Pancreas (tissue), 10 donors: ENCODE measurements at regions not wholly inside any gene's neighbourhood (a gene's known extent, or its start where the extent isn't known, plus 50 kb on each side); places are given as distances from the start of the nearest gene placed in this dataset.

ENCODE experiments used
- ATAC-seq, 4 donors: fragments of 200-7000 bp; cut with Tn5 transposase; one replicate each; pipeline versions ENCODE4 v1.8.0 to v1.9.1; 2020; ENCODE audit warnings: mild to moderate bottlenecking in 4 of 4, moderate library complexity in 4 of 4
- DNase-seq, 6 donors: peaks; one replicate each; pipeline ENCODE4 v3.0.0-alpha.2; 2020
- FAIRE-seq: peaks from 2 replicates; lab custom pipeline; 2012; peaks lifted over from hg19 to GRCh38; lab: Jason Lieb, UNC
- H3K27ac ChIP-seq, 4 donors: fragments of 200-600 bp; sonication (generic); 1 replicate in 3 of 4; 2 replicates in 1 of 4; pipeline versions ENCODE4 v1.5.0 to v1.8.0; 2020
- H3K27me3 ChIP-seq, 4 donors: fragments of 200-600 bp; one replicate each; pipeline ENCODE4 v1.8.0; 2021
- H3K36me3 ChIP-seq, 3 donors: fragments of 200-600 bp; sonication (generic) in 1 of 3; one replicate each; pipeline versions ENCODE4 v1.5.0 to v1.8.0; 2020 to 2021
- H3K4me1 ChIP-seq, 3 donors: fragments of 200-600 bp; one replicate each; pipeline ENCODE4 v1.8.0; 2021
- H3K4me3 ChIP-seq, 4 donors: fragments of 200-600 bp; sonication (generic) in 2 of 4; one replicate each; pipeline versions ENCODE4 v1.5.0 to v1.8.0; 2020 to 2021
- H3K9me3 ChIP-seq, 4 donors: fragments of 200-600 bp; one replicate each; pipeline ENCODE4 v1.8.0; 2021
- WGBS, 2 donors: extraction: QIAGEN DNeasy Blood & Tissue Kit; methylation state at CpG; one replicate each; pipeline ENCODE4 v1.1.7; 2013; 5-methylcytosine and 5-hydroxymethylcytosine counted together
- intact Hi-C, 3 donors: fragments of 100-400 bp; cut with DNase I; formaldehyde crosslinking; loops; one replicate each; pipeline versions ENCODE4 v1.11.1 to v1.14.2; 2022
- TF ChIP-seq, protein P1 (sequence below), 4 donors: fragments of 200-600 bp; sonication (generic) in 3 of 4; IDR thresholded peaks; one replicate each; pipeline versions ENCODE4 v1.5.0 to v1.8.0; 2021; ENCODE audit warnings: antibody characterized with exemption in 4 of 4
- donor health status: healthy with polysubstance abuse.
- donor health status: DM: no; HTN: no; CAD: no; lungs with moderate emphysema.
- donor health status: DM: no; HTN: no; CAD: no.
- donor health status: control.
- donor health status: control.
- donor health status: Bipolar disorder and iron deficiency.
- donor health status: DM: yes; HTN: yes; CAD: no.
- donor health status: DM: no; HTN: no; CAD: no.
- donor health status: DM: no; HTN: no; CAD: no.
- donor health status: DM: yes; HTN: yes; CAD: no.

DNA sequence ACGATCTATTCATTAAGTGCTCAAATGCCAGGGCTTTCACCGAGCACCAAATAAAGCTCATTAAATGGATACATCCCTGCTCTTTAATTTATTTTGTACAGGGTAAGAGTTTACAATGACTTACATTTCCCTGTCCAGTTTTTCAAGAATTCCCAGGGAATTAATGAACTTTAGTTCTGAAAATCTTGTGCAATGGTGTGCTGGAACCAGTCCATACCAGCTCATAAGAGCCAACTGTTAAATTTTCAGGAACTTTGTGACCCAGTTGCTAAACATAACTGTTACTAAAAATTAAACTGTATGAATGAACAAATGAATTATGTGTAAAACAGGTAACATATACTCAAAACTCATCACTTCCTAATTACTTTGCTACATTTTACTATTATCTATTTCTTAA lies 191.7 kb upstream of the RASGEF1B start:
- no peak for DNase-seq
- ATAC-seq, result no peak
- Histone ChIP-seq H3K4me3 (no peak overlapping the region), H3K27ac (no peak overlapping the region), H3K36me3 (no peaks in the 10 kb centered on the region), H3K27me3 (no peaks in the 10 kb centered on the region), H3K9me3 (no peaks in the 10 kb centered on the region), H3K4me1 (no peaks in the 10 kb centered on the region)
- FAIRE-seq, result no peak
- TF ChIP-seq, protein P1, sequence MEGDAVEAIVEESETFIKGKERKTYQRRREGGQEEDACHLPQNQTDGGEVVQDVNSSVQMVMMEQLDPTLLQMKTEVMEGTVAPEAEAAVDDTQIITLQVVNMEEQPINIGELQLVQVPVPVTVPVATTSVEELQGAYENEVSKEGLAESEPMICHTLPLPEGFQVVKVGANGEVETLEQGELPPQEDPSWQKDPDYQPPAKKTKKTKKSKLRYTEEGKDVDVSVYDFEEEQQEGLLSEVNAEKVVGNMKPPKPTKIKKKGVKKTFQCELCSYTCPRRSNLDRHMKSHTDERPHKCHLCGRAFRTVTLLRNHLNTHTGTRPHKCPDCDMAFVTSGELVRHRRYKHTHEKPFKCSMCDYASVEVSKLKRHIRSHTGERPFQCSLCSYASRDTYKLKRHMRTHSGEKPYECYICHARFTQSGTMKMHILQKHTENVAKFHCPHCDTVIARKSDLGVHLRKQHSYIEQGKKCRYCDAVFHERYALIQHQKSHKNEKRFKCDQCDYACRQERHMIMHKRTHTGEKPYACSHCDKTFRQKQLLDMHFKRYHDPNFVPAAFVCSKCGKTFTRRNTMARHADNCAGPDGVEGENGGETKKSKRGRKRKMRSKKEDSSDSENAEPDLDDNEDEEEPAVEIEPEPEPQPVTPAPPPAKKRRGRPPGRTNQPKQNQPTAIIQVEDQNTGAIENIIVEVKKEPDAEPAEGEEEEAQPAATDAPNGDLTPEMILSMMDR (IDR thresholded peaks at IDR 0.05), result no peak
- intact Hi-C loops, result no loop called here
- 76 to 78% methylated on average over 2 of the region's 2 CpGs for WGBS, 2 donors

DNA sequence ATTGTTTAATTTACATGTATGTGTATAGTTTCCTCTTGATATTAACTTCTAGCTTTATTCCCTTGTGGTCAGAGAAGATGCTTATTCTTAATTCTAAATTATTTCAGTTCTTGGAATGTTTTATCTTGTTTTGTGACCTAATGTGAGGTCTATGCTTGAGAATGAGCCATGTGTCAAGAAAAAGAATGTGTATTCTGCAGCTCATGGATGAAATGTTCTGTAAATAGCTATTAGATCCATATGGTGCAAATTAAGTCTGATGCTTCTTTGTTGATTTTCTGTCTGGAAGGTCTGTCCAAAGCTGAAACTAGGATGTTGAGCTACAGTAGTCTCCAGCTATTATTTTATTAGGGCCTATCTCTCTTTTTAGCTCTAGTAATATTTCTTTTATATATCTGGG lies 187.3 kb upstream of the RASGEF1B start:
- intact Hi-C loops, result no loop called here
- Histone ChIP-seq H3K9me3 (no peaks in the 10 kb centered on the region), H3K4me3 (no peak overlapping the region), H3K4me1 (no peaks in the 10 kb centered on the region), H3K27me3 (no peaks in the 10 kb centered on the region), H3K36me3 (no peaks in the 10 kb centered on the region), H3K27ac (no peak overlapping the region)
- FAIRE-seq, result no peak
- no peak for DNase-seq
- TF ChIP-seq, protein P1 (IDR thresholded peaks at IDR 0.05), result no peak
- no peak for ATAC-seq

DNA sequence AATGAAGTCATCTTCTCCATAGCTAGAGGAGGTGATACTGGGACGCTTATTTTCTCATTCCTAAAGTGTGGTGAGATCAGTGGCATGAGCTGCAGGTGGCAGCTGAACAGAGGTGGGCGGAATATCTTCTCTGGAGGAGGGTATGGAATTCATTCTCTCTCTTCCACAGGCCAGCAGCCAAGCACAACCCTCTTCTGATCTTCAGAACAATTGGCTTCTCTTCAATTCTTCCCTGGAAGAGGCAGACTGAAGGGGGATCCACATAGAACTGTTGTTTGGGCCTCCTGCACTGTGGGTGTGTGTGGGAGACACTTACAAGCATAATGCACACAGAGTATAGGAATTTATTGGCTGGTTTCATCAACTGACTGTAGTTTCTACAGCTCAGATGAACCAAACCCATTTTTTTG lies 180.4 kb upstream of the RASGEF1B start:
- TF ChIP-seq, protein P1 (IDR thresholded peaks at IDR 0.05), result no peak
- H3K9me3 ChIP-seq, result no peaks in the 10 kb centered on the region
- no peak for FAIRE-seq
- no peaks in the 10 kb centered on the region for H3K27me3 ChIP-seq
- ATAC-seq, result no peak
- intact Hi-C loops, result no loop called here
- DNase-seq, result no peak
- WGBS, 2 donors, result 64 to 68% methylated on average over 2 of the region's 2 CpGs
- no peak overlapping the region for H3K4me3 ChIP-seq
- H3K36me3 ChIP-seq, result no peaks in the 10 kb centered on the region
- no peaks in the 10 kb centered on the region for H3K4me1 ChIP-seq
- no peak overlapping the region for H3K27ac ChIP-seq

DNA sequence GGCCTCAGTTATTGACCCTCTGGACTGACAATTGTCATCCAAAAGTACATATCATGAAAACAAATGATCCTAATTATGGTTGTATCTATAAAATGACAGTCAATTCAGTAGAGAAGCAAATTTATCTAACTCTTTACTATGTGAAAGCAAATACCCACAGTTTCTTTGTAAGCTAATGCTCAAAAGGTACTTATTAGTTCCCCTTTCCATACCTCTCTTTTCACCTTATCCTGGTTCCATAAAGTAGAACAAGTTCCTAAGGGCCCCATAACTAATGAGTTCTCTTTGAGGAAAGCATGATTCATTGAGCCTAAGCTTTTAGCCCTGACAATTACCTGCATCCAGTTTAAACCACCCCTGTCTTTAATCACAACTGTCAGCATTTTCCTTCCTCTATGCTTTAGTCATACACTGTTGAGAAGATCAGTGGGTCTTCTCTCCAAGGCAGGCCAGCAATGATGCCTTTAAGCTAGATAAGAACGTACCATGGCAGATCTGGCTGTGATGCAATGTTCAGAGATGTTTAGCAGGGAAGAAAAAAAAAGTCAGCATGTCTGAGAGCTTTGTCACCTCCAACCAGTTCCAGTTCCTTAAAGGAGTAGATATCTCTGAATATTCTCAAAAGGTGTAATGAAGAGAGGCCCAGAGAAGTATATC lies 179.7 kb upstream of the RASGEF1B start:
- FAIRE-seq, result no peak
- WGBS, 2 donors, result 57 to 58% methylated on average over 1 of the region's 1 CpG
- H3K4me3 ChIP-seq, result no peak overlapping the region
- peak in 2 of 4 donors; percentile 12 to 58 for ATAC-seq
- DNase-seq, result no peak
- no peak overlapping the region for H3K27ac ChIP-seq
- intact Hi-C loops, result no loop called here
- no peaks in the 10 kb centered on the region for H3K27me3 ChIP-seq
- no peaks in the 10 kb centered on the region for H3K36me3 ChIP-seq
- TF ChIP-seq, protein P1 (IDR thresholded peaks at IDR 0.05), result no peak
- H3K4me1 ChIP-seq, result no peaks in the 10 kb centered on the region
- H3K9me3 ChIP-seq, result no peaks in the 10 kb centered on the region

DNA sequence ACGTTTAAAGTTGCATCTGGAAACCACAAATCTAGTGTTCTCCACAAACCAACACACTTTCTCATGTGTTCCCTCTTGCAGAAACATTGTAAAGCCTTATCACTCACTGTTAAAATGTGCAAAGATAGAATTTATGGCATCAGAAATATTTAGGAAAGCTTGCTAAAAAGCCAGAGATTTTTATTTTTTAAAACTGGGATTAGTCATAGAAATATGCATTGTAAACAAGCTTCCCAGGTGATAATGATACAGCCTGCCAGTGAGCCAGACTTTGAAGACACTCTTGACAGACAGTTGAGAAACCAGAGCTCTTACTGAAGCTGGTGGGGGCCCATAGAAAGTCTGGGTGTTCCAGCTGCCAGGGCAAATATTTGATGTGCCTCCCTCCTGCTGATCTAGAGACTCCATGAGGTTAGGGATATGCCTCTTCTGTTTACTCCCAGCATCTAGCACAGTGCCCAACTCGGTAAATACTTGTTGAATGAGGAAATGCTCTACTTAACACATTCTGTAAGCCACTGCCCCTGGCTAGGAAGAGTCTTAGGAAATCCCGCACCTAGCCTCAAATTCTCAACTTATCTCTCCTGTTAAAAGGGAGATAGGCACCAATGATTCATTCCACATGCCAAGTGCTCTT lies 179.0 kb upstream of the RASGEF1B start:
- intact Hi-C loops, result no loop called here
- no peak overlapping the region for H3K4me3 ChIP-seq
- ATAC-seq (peak in 3 of 4 donors; percentile 56 to 73 (median 70)), DNase-seq (no peak), FAIRE-seq (no peak)
- no peaks in the 10 kb centered on the region for H3K4me1 ChIP-seq
- no peak overlapping the region for H3K27ac ChIP-seq
- H3K9me3 ChIP-seq, result no peaks in the 10 kb centered on the region
- no peaks in the 10 kb centered on the region for H3K27me3 ChIP-seq
- TF ChIP-seq, protein P1 (IDR thresholded peaks at IDR 0.05), result no peak
- H3K36me3 ChIP-seq, result no peaks in the 10 kb centered on the region
- 21% methylated on average over 3 of the region's 3 CpGs for WGBS, 2 donors
